IMR-90 (cell line): ENCODE measurements at regions not wholly inside any gene's neighbourhood (a gene's known extent, or its start where the extent isn't known, plus 50 kb on each side); places are given as distances from the start of the nearest gene placed in this dataset.
A peak's percentile ranks its signal among the peaks of the same experiment; 100 is the strongest.

Experiments
- ATAC-seq: fragments of 200-7000 bp; cut with Tn5 transposase; 2 replicates; pipeline ENCODE4 v1.9.1; 2020; ENCODE audit warnings: low read depth, mild to moderate bottlenecking, moderate library complexity
- BruUV-seq: library from RNA; stranded (reverse); fragments of 400-500 nt; replicated peaks from 2 replicates; lab custom pipeline; 2021; lab: Mats Ljungman, UMichigan
- CTCF ChIA-PET: fragments of 300-600 bp; formaldehyde crosslinking; extraction: SDS; loops from one replicate; lab custom pipeline; 2021; ENCODE audit warnings: antibody characterized with exemption; lab: Yijun Ruan, JAX
- POLR2A ChIA-PET: fragments of 300-600 bp; sonication (Branson Sonifier 250); formaldehyde crosslinking; loops from one replicate; lab custom pipeline; 2022; ENCODE audit warnings: antibody characterized with exemption; ENCODE audit not compliant: unreplicated experiment; lab: Charles Lee
- DNase-seq: peaks from one replicate; pipeline ENCODE4 v3.0.0; 2013
- H2AFZ ChIP-seq: replicated peaks from 2 replicates; pipeline ENCODE3; 2013; ENCODE audit warnings: low read length, mild to moderate bottlenecking; ENCODE audit not compliant: poor library complexity
- H2AK5ac ChIP-seq: 2 replicates; pipeline ENCODE4 v1.6.1; 2013; ENCODE audit warnings: low read depth, low read length, inconsistent platforms
- H2AK9ac ChIP-seq: replicated peaks from 2 replicates; pipeline ENCODE3; 2013; ENCODE audit warnings: mild to moderate bottlenecking, low read depth, low read length, moderate library complexity; ENCODE audit not compliant: poor library complexity
- H2BK120ac ChIP-seq: 2 replicates; pipeline ENCODE4 v1.6.1; 2013; ENCODE audit warnings: low read depth, low read length, inconsistent platforms
- H2BK15ac ChIP-seq: 3 replicates; pipeline ENCODE4 v1.6.1; 2013; ENCODE audit warnings: low read depth, low read length, inconsistent platforms
- H2BK20ac ChIP-seq: 2 replicates; pipeline ENCODE4 v1.6.1; 2013; ENCODE audit warnings: low read depth, mild to moderate bottlenecking, inconsistent platforms, low read length, moderate library complexity
- H2BK5ac ChIP-seq: 2 replicates; pipeline ENCODE4 v1.6.1; 2013; ENCODE audit warnings: mild to moderate bottlenecking, low read depth, low read length, inconsistent platforms; ENCODE audit not compliant: poor library complexity, severe bottlenecking
- H3K14ac ChIP-seq: replicated peaks from 2 replicates; pipeline ENCODE4 v1.6.1; 2013; ENCODE audit warnings: low read depth, low read length, inconsistent platforms
- H3K18ac ChIP-seq: 2 replicates; pipeline ENCODE4 v1.6.1; 2013; ENCODE audit warnings: low read depth, low read length, control low read depth
- H3K23ac ChIP-seq: 2 replicates; pipeline ENCODE4 v1.6.1; 2013; ENCODE audit warnings: low read depth, low read length, inconsistent platforms
- H3K27ac ChIP-seq: 2 replicates; pipeline ENCODE4 v1.5.1; 2013; ENCODE audit warnings: mild to moderate bottlenecking, control low read depth, low read length; ENCODE audit not compliant: insufficient read depth
- H3K27me3 ChIP-seq: 2 replicates; pipeline ENCODE4 v1.6.1; 2013; ENCODE audit warnings: low read length; ENCODE audit not compliant: control insufficient read depth, insufficient read depth
- H3K36me3 ChIP-seq: 2 replicates; pipeline ENCODE4 v1.6.1; 2013; ENCODE audit warnings: low read length, mixed read lengths; ENCODE audit not compliant: control insufficient read depth, insufficient read depth
- H3K4ac ChIP-seq: 2 replicates; pipeline ENCODE4 v1.6.1; 2013; ENCODE audit warnings: low read depth, low read length, inconsistent platforms
- H3K4me1 ChIP-seq: 2 replicates; pipeline ENCODE4 v1.6.1; 2013; ENCODE audit warnings: low read length, mixed read lengths; ENCODE audit not compliant: control insufficient read depth, insufficient read depth
- H3K4me2 ChIP-seq: 2 replicates; pipeline ENCODE4 v1.6.1; 2013; ENCODE audit warnings: low read depth, mild to moderate bottlenecking, control low read depth, low read length, moderate library complexity
- H3K4me3 ChIP-seq: 2 replicates; pipeline ENCODE4 v1.5.1; 2013; ENCODE audit warnings: low read depth, mild to moderate bottlenecking, control low read depth, low read length, moderate library complexity; ENCODE audit not compliant: insufficient read depth
- H3K56ac ChIP-seq: 2 replicates; pipeline ENCODE4 v1.6.1; 2013; ENCODE audit warnings: low read length, inconsistent platforms; ENCODE audit not compliant: insufficient read depth; ENCODE audit errors: extremely low read depth
- H3K79me1 ChIP-seq, 2 experiments: 2 replicates each; pipeline ENCODE4 v1.6.1; 2013; ENCODE audit warnings: low read length in 2 of 2, inconsistent platforms in 1 of 2, low read depth in 1 of 2
- H3K9ac ChIP-seq: 2 replicates; pipeline ENCODE4 v1.6.1; 2013; ENCODE audit warnings: low read depth, low read length, control low read depth
- H3K9me1 ChIP-seq: 2 replicates; pipeline ENCODE4 v1.6.1; 2013; ENCODE audit warnings: low read length, inconsistent platforms; ENCODE audit not compliant: insufficient read depth
- H3K9me3 ChIP-seq: 2 replicates; pipeline ENCODE4 v1.6.1; 2013; ENCODE audit warnings: low read length; ENCODE audit not compliant: control insufficient read depth, insufficient read depth
- H4K20me1 ChIP-seq: 2 replicates; pipeline ENCODE4 v1.6.1; 2013; ENCODE audit warnings: low read length, inconsistent platforms; ENCODE audit not compliant: insufficient read depth
- H4K5ac ChIP-seq: 2 replicates; pipeline ENCODE4 v1.6.1; 2013; ENCODE audit warnings: mild to moderate bottlenecking, low read depth, low read length, control low read depth
- H4K8ac ChIP-seq, 2 experiments: 2 replicates each; pipeline ENCODE4 v1.6.1; 2013; ENCODE audit warnings: low read depth in 2 of 2, low read length in 2 of 2, control low read depth in 1 of 2, inconsistent platforms in 1 of 2
- H4K91ac ChIP-seq: 2 replicates; pipeline ENCODE4 v1.6.1; 2013; ENCODE audit warnings: low read depth, low read length, inconsistent platforms; ENCODE audit not compliant: insufficient read depth
- BHLHE40 ChIP-seq: fragments of 150-350 bp; IDR thresholded peaks from 2 replicates; pipeline ENCODE4 v1.6.1; 2016; ENCODE audit warnings: mild to moderate bottlenecking, low read depth, low read length
- CEBPB ChIP-seq: IDR thresholded peaks from 2 replicates; pipeline ENCODE4 v1.6.1; 2012; ENCODE audit warnings: low read depth, low read length, improper control_type of control experiment
- CHD1 ChIP-seq: IDR thresholded peaks from 2 replicates; pipeline ENCODE4 v1.6.1; 2012; ENCODE audit warnings: low read depth, low read length, improper control_type of control experiment
- FOS ChIP-seq: fragments of 150-350 bp; IDR thresholded peaks from 2 replicates; pipeline ENCODE4 v1.6.1; 2016; ENCODE audit warnings: low read depth, low read length
- MAFK ChIP-seq: IDR thresholded peaks from 2 replicates; pipeline ENCODE4 v1.6.1; 2012; ENCODE audit warnings: low read depth, low read length, improper control_type of control experiment
- MAZ ChIP-seq: IDR thresholded peaks from 2 replicates; pipeline ENCODE4 v1.6.1; 2012; ENCODE audit warnings: low read depth, mild to moderate bottlenecking, low read length, improper control_type of control experiment, moderate library complexity, borderline replicate concordance
- MXI1 ChIP-seq: IDR thresholded peaks from 2 replicates; pipeline ENCODE4 v1.6.1; 2012; ENCODE audit warnings: low read depth, mild to moderate bottlenecking, low read length, moderate library complexity, borderline replicate concordance
- NFE2L2 ChIP-seq: fragments of 150-350 bp; IDR thresholded peaks from 2 replicates; pipeline ENCODE4 v1.6.1; 2016; ENCODE audit warnings: low read depth, mild to moderate bottlenecking, low read length
- POLR2A ChIP-seq: IDR thresholded peaks from 2 replicates; pipeline ENCODE4 v1.6.1; 2012; ENCODE audit warnings: mild to moderate bottlenecking, low read depth, low read length
- RAD21 ChIP-seq: IDR thresholded peaks from 2 replicates; pipeline ENCODE4 v1.6.1; 2012; ENCODE audit warnings: low read length, improper control_type of control experiment
- RCOR1 ChIP-seq: IDR thresholded peaks from 2 replicates; pipeline ENCODE4 v1.6.1; 2012; ENCODE audit warnings: mild to moderate bottlenecking, low read length, improper control_type of control experiment; ENCODE audit not compliant: insufficient replicate concordance
- RFX5 ChIP-seq: IDR thresholded peaks from 2 replicates; pipeline ENCODE4 v1.8.0; 2012; ENCODE audit warnings: low read depth, mild to moderate bottlenecking, low read length, moderate library complexity
- SMC3 ChIP-seq: fragments of 150-350 bp; IDR thresholded peaks from 2 replicates; pipeline ENCODE4 v1.6.1; 2016; ENCODE audit warnings: low read depth, mild to moderate bottlenecking, antibody characterized with exemption, low read length, moderate library complexity
- WGBS, 2 experiments: methylation state at CpG; one replicate each; pipeline versions ENCODE4 v1.1.5 to v1.1.7; 2013; ENCODE audit warnings: missing lambda C conversion rate in 2 of 2; ENCODE audit not compliant: insufficient read length in 1 of 2; ENCODE audit errors: extremely low coverage in 2 of 2; 5-methylcytosine and 5-hydroxymethylcytosine counted together
- dilution Hi-C: fragments of 300-500 bp; cut with HindIII; formaldehyde crosslinking; loops from one replicate; pipeline ENCODE4 v1.14.3; 2018; ENCODE audit warnings: low sequenced_read_pairs; ENCODE audit not compliant: unreplicated experiment
- in situ Hi-C: fragments of 300-500 bp; cut with MboI; formaldehyde crosslinking; loops from 3 replicates; pipeline ENCODE4 v1.14.3; 2019; ENCODE audit warnings: low sequenced_read_pairs, inconsistent platforms, mixed read lengths
- intact Hi-C: fragments of 100-400 bp; cut with micrococcal nuclease; formaldehyde crosslinking; loops from 2 replicates; pipeline ENCODE4 v1.10.0; 2022
- TF ChIP-seq, protein P1 (sequence below): fragments of 150-350 bp; IDR thresholded peaks from 2 replicates; pipeline ENCODE4 v1.6.1; 2016; ENCODE audit warnings: low read depth, mild to moderate bottlenecking, low read length, moderate library complexity, borderline replicate concordance
- TF ChIP-seq, protein P2 (sequence below): fragments of 150-350 bp; IDR thresholded peaks from 2 replicates; pipeline ENCODE4 v1.6.1; 2017; ENCODE audit warnings: mild to moderate bottlenecking, antibody characterized with exemption, low read length, low read depth
- TF ChIP-seq, protein P3 (sequence below): conservative IDR thresholded peaks from 2 replicates; pipeline ENCODE4 v1.5.1; 2012; ENCODE audit warnings: mild to moderate bottlenecking, low read depth, low read length, improper control_type of control experiment

DNA sequence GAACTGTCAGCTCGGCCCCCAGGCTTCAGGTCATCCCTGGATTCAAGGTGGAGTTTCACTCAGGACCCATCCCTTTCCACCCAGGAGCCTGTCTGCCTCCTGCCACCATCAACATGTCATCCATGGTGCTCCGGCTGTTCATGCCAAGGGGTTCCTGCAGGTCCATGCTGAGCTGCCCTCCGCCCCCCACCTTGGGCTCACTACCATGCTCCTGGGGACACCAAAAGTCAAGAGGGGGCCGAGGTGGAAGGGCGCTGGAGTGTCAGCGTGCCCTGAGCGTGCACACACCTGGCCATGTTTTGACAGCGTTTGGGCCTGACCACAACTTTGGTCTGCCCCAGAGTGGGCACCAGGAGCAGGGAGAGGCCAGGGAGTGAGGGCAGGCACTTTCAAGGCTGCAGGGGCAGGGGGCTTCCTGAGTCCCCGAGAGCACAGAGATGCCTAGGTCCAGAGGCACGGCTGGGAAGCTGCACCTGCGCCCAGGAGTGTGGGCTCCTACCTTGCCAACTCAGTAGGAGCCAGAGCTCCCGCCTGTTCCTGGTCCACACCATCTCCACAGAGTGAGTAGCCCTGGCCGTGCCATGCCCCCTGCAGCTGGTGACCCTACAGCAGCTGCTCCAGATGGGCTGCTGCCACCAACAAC lies 639.6 kb upstream of the ZP4 start:
- Histone ChIP-seq H2BK15ac (no peak overlapping the region), H3K4me3 (no peak overlapping the region), H3K36me3 (no peaks in the 10 kb centered on the region), H3K23ac (no peak overlapping the region), H2BK20ac (no peak overlapping the region), H3K27ac (no peak overlapping the region), H3K9me3 (peaks cover 9% of the 10 kb centered on the region; the same call in 1 of the 2 replicates), H3K4me2 (no peak overlapping the region), H3K9ac (no peak overlapping the region), H4K8ac (no peak overlapping the region), H3K27me3 (no peaks in the 10 kb centered on the region), H4K5ac (no peak overlapping the region), H2AFZ (peak overlapping the region; percentile 11), H3K9me1 (no peaks in the 10 kb centered on the region), H2AK9ac (no peak overlapping the region), H3K18ac (no peak overlapping the region), H3K14ac (no peak overlapping the region), H4K20me1 (no peaks in the 10 kb centered on the region), H2BK120ac (no peak overlapping the region), H2BK5ac (no peak overlapping the region), H3K56ac (no peak overlapping the region), H3K4ac (no peak overlapping the region), H3K79me1 (no peaks in the 10 kb centered on the region), H2AK5ac (no peak overlapping the region), H3K4me1 (no peaks in the 10 kb centered on the region), H4K91ac (no peak overlapping the region)
- ChIA-PET CTCF (no interaction called here), POLR2A (no interaction called here)
- no TSS peak for BruUV-seq
- 78% methylated on average over 6 of the region's 13 CpGs; no CpG with 5 or more reads in 1 of the 2 experiments for WGBS, 2 experiments
- ATAC-seq (no peak), DNase-seq (no peak)
- TF ChIP-seq NFE2L2 = no peak
- no peak for TF ChIP-seq RAD21
- TF ChIP-seq CHD1 = no peak
- no peak for TF ChIP-seq RCOR1
- no peak for TF ChIP-seq RFX5
- TF ChIP-seq, protein P1, sequence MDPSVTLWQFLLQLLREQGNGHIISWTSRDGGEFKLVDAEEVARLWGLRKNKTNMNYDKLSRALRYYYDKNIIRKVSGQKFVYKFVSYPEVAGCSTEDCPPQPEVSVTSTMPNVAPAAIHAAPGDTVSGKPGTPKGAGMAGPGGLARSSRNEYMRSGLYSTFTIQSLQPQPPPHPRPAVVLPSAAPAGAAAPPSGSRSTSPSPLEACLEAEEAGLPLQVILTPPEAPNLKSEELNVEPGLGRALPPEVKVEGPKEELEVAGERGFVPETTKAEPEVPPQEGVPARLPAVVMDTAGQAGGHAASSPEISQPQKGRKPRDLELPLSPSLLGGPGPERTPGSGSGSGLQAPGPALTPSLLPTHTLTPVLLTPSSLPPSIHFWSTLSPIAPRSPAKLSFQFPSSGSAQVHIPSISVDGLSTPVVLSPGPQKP = no peak
- TF ChIP-seq MXI1 = no peak
- TF ChIP-seq, protein P2, sequence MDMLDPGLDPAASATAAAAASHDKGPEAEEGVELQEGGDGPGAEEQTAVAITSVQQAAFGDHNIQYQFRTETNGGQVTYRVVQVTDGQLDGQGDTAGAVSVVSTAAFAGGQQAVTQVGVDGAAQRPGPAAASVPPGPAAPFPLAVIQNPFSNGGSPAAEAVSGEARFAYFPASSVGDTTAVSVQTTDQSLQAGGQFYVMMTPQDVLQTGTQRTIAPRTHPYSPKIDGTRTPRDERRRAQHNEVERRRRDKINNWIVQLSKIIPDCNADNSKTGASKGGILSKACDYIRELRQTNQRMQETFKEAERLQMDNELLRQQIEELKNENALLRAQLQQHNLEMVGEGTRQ = no peak
- TF ChIP-seq MAZ = no peak
- TF ChIP-seq POLR2A = no peak
- TF ChIP-seq BHLHE40 = no peak
- TF ChIP-seq, protein P3, sequence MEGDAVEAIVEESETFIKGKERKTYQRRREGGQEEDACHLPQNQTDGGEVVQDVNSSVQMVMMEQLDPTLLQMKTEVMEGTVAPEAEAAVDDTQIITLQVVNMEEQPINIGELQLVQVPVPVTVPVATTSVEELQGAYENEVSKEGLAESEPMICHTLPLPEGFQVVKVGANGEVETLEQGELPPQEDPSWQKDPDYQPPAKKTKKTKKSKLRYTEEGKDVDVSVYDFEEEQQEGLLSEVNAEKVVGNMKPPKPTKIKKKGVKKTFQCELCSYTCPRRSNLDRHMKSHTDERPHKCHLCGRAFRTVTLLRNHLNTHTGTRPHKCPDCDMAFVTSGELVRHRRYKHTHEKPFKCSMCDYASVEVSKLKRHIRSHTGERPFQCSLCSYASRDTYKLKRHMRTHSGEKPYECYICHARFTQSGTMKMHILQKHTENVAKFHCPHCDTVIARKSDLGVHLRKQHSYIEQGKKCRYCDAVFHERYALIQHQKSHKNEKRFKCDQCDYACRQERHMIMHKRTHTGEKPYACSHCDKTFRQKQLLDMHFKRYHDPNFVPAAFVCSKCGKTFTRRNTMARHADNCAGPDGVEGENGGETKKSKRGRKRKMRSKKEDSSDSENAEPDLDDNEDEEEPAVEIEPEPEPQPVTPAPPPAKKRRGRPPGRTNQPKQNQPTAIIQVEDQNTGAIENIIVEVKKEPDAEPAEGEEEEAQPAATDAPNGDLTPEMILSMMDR = no peak
- TF ChIP-seq CEBPB = no peak
- no peak for TF ChIP-seq SMC3
- no peak for TF ChIP-seq MAFK
- TF ChIP-seq FOS = no peak
- dilution Hi-C loops = no loop called here
- in situ Hi-C loops = no loop called here
- intact Hi-C loops = no loop called here
